ENCODE measurements at regions not wholly inside any gene's neighbourhood (a gene's known extent, or its start where the extent isn't known, plus 50 kb on each side); places are given as distances from the start of the nearest gene placed in this dataset.

GRCh38 chr18:43606795-43607194, 329.5 kb upstream of the SYT4 start:
- TF ChIP-seq POLR2AphosphoS5 (IDR thresholded peaks at IDR 0.05; ENCODE audit: low read depth, low read length) = no peak

GRCh38 chr18:43620936-43621335, 343.6 kb upstream of the SYT4 start:
- TF ChIP-seq REST (IDR thresholded peaks at IDR 0.05; ENCODE audit: insufficient read depth in 1 of 2, low read depth in 2 of 2, low read length in 2 of 2) (no peak), FOXP2 (optimal IDR thresholded peaks at IDR 0.05; ENCODE audit: borderline replicate concordance, extremely low read depth, extremely low read length, insufficient read depth) (no peak), SIN3A (IDR thresholded peaks at IDR 0.05; ENCODE audit: borderline replicate concordance, insufficient read depth, low read length) (no peak), TAF1 (IDR thresholded peaks at IDR 0.05; ENCODE audit: borderline replicate concordance, insufficient read depth, low read length) (no peak), POLR2AphosphoS5 (IDR thresholded peaks at IDR 0.05; ENCODE audit: low read depth, low read length) (no peak)

GRCh38 chr18:43622024-43622423, 344.7 kb upstream of the SYT4 start:
- TF ChIP-seq TAF1 (IDR thresholded peaks at IDR 0.05; ENCODE audit: borderline replicate concordance, insufficient read depth, low read length) = no peak
- no peak for TF ChIP-seq FOXP2 (optimal IDR thresholded peaks at IDR 0.05; ENCODE audit: borderline replicate concordance, extremely low read depth, extremely low read length, insufficient read depth)
- TF ChIP-seq POLR2AphosphoS5 (IDR thresholded peaks at IDR 0.05; ENCODE audit: low read depth, low read length) = no peak
- TF ChIP-seq REST (IDR thresholded peaks at IDR 0.05; ENCODE audit: insufficient read depth in 1 of 2, low read depth in 2 of 2, low read length in 2 of 2) = no peak
- TF ChIP-seq SIN3A (IDR thresholded peaks at IDR 0.05; ENCODE audit: borderline replicate concordance, insufficient read depth, low read length) = no peak

DNA sequence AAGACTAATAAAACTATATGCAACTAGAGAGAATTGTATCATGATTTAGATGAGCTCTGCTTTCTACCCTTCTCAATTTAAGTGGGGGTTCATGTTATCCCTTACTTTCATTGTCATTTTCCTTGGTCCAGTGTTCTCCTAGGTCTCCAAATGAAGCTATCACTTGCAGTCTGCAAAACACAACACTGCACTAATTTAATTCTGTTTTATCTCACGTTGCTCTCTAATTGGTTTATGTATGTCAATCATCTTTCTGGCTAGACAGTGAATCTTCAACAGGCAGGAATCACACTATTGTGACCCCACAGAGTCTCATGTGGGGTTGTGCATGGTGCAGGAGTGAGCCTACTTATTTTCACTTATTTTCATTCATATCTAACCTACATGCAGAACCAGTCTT, 348.3 kb upstream of the SYT4 start:
- no peak for TF ChIP-seq FOXP2 (optimal IDR thresholded peaks at IDR 0.05; ENCODE audit: borderline replicate concordance, extremely low read depth, extremely low read length, insufficient read depth)
- TF ChIP-seq SIN3A (IDR thresholded peaks at IDR 0.05; ENCODE audit: borderline replicate concordance, insufficient read depth, low read length) = 0 out of 2 replicates have a peak, but pooled peaks have one; percentile 60
- TF ChIP-seq REST (IDR thresholded peaks at IDR 0.05; ENCODE audit: insufficient read depth in 1 of 2, low read depth in 2 of 2, low read length in 2 of 2) = peak in 1 of 2 experiments; percentile 28; a peak in 1 of 4 replicates
- peak; percentile 72; the same call in 1 of the 2 replicates for TF ChIP-seq TAF1 (IDR thresholded peaks at IDR 0.05; ENCODE audit: borderline replicate concordance, insufficient read depth, low read length)
- TF ChIP-seq POLR2AphosphoS5 (IDR thresholded peaks at IDR 0.05; ENCODE audit: low read depth, low read length) = peak; percentile 53; the same call in 1 of the 2 replicates

DNA sequence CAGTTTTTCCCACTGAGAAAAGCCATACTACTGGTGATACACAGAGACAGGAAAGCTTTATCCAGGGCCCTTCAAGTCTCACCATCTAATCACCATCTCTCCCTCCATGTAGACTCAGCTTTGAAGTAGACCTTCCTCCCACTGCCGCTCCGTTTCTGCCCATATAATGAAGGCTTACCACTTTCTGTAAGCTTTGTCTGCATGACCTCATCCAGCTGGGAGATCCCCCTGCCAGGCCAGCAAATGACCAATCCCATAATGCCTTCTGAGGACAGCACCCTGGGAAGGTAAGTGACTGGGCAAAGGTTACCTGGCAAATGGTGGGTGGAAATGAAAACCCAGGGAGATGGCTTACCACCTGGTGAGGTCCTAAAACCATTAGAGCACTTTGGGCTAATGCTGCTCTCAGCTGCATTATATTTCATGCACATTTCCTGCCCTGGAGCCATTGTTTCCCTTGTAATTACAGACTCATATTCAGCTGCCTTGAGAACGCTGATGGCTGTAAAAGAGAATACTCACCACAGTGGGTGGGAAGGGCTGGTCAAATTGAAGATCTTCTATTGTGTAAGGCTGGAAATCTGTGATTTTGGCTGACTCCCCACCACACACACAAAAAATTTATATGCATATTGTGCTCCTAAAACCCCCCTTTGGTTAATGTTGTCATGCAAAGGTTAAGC, 350.7 kb upstream of the SYT4 start:
- TF ChIP-seq FOXP2 (optimal IDR thresholded peaks at IDR 0.05; ENCODE audit: borderline replicate concordance, extremely low read depth, extremely low read length, insufficient read depth) (no peak), REST (IDR thresholded peaks at IDR 0.05; ENCODE audit: insufficient read depth in 1 of 2, low read depth in 2 of 2, low read length in 2 of 2) (no peak), TAF1 (IDR thresholded peaks at IDR 0.05; ENCODE audit: borderline replicate concordance, insufficient read depth, low read length) (0 out of 2 replicates have a peak, but pooled peaks have one; percentile 24)

All from PFSK-1 (cell line).